ENCODE measurements at regions not wholly inside any gene's neighbourhood (a gene's known extent, or its start where the extent isn't known, plus 50 kb on each side); places are given as distances from the start of the nearest gene placed in this dataset.

DNA sequence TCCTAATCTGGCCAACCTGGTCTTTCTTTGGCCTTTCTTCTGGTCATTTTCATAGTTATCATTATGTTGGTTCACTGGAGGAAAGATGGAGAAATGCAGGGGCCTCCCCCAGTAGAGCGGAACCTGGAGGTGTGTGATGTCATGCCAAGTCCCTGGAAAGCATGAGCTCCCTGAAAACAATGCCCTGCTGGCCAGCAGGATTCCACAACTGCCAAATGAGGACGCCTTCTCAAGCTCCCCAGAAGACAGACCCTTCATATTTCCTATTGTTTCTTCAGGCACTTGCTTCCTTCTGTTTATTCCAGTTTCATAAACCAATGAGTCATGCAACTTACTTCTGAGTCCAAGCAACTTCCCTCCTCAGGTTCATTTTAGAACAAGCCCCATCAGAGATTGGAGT lies 339.0 kb downstream of the GATA3 start:
- intact Hi-C loops (cut with DNase I), result no loop called here
- Histone ChIP-seq H3K27me3 (ENCODE audit: control insufficient read depth, insufficient read depth) (no peaks in the 10 kb centered on the region), H3K4me1 (ENCODE audit: control insufficient read depth, insufficient read depth, low read length) (no peaks in the 10 kb centered on the region), H3K27ac (ENCODE audit: low read length) (no peak overlapping the region), H3K4me3 (ENCODE audit: low read length) (no peak overlapping the region), H3K9me3 (ENCODE audit: control insufficient read depth, low read length) (no peaks in the 10 kb centered on the region)
- DNase-seq, result no peak
- WGBS, result 75% methylated on average over 2 of the region's 2 CpGs
- ATAC-seq, result no peak

DNA sequence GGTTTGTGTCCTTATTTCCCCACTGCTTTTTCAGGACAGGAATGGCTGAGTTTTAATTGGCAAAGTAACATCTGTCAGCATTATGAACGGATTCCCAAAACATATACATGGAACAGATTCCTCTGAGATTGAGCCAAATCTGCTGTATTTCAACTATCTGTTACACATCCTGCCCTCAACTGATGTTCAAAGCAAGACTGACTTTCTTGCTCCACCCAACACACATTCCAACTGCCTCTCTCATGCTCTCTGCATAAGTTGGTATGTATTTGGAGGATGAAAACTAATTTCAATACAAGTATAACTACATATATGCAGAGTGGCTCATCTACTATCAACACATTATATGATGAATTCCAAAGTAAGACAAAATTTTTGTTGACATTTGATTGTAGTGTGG lies 342.2 kb downstream of the GATA3 start:
- ATAC-seq, result no peak

DNA sequence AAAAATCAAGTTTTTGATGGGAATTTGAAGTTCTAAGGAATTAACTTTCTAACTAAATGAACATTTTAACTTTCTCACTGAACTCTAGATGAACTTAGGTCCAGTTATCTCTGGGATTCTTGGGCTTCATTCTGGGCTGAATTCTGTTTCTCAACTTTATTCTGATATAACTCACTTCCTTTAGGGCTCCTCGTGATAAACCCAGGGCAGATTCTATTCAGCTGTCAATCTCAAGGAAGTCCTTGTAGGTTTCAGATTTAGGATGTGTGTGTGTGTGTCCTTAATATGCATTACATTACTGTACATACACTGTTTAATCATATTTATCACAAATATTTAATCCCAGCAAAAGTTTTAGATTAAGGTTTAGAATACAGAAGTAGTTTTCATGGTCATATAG lies 344.3 kb downstream of the GATA3 start:
- intact Hi-C loops (cut with DNase I), result no loop called here
- Histone ChIP-seq H3K27ac (ENCODE audit: low read length) (no peak overlapping the region), H3K4me3 (ENCODE audit: low read length) (no peak overlapping the region), H3K9me3 (ENCODE audit: control insufficient read depth, low read length) (no peaks in the 10 kb centered on the region), H3K27me3 (ENCODE audit: control insufficient read depth, insufficient read depth) (no peaks in the 10 kb centered on the region), H3K4me1 (ENCODE audit: control insufficient read depth, insufficient read depth, low read length) (no peaks in the 10 kb centered on the region)
- WGBS, result 27% methylated on average over 1 of the region's 1 CpG
- ATAC-seq (no peak), DNase-seq (no peak)

More for the DNA sequence above, 342.2 kb downstream of the GATA3 start:
- WGBS, result 45% methylated on average over 1 of the region's 1 CpG
- Histone ChIP-seq H3K4me1 (ENCODE audit: control insufficient read depth, insufficient read depth, low read length) (no peaks in the 10 kb centered on the region), H3K9me3 (ENCODE audit: control insufficient read depth, low read length) (no peaks in the 10 kb centered on the region), H3K27me3 (ENCODE audit: control insufficient read depth, insufficient read depth) (no peaks in the 10 kb centered on the region), H3K4me3 (ENCODE audit: low read length) (no peak overlapping the region), H3K27ac (ENCODE audit: low read length) (no peak overlapping the region)
- intact Hi-C loops (cut with DNase I), result no loop called here
- DNase-seq, result no peak

DNA sequence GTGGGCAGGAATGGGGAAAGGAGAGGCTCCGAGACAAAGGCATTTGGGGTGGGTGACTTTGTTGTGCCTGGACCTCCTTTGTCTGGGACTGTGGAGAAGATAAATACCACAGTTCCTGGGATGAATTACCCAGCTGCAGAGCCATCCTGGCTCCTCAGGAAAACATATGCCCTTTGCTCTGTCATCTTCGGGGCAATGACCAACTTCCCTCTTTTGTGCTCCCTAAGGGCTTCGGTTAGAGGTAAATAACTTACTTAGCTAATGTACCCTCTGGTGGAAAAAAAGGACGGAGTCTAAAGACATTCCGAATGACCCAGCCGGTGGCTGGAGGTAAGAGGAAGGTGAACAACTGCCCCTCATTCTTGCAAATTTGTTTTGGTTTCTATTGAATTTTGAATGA lies 345.7 kb downstream of the GATA3 start:
- Histone ChIP-seq H3K4me1 (ENCODE audit: control insufficient read depth, insufficient read depth, low read length) (no peaks in the 10 kb centered on the region), H3K4me3 (ENCODE audit: low read length) (no peak overlapping the region), H3K27me3 (ENCODE audit: control insufficient read depth, insufficient read depth) (no peaks in the 10 kb centered on the region), H3K27ac (ENCODE audit: low read length) (no peak overlapping the region), H3K9me3 (ENCODE audit: control insufficient read depth, low read length) (no peaks in the 10 kb centered on the region)
- DNase-seq, result no peak
- intact Hi-C loops (cut with DNase I), result no loop called here
- no peak for ATAC-seq
- 68% methylated on average over 6 of the region's 6 CpGs for WGBS

DNA sequence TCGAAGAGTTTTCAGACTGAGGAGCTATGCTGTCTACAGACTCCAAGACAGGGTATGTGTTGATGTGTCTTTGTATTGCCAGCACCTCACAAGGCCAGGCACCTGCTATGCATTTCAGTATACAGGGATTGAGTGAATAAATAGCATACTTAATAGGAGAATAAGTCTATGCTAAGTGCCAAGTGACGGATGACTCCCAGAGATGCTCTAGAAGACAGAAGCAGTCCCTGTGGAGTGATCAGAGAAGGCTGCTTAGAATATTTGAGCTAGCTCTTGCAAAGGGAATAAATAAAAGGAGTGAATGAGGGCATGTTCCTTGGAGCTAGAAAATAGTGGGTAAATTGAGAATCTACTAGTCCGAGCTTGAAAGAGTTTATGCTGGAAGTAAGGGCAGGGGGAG lies 346.4 kb downstream of the GATA3 start:
- H3K27me3 ChIP-seq (ENCODE audit: control insufficient read depth, insufficient read depth), result no peaks in the 10 kb centered on the region
- no peaks in the 10 kb centered on the region for H3K9me3 ChIP-seq (ENCODE audit: control insufficient read depth, low read length)
- H3K4me3 ChIP-seq (ENCODE audit: low read length), result no peak overlapping the region
- no peaks in the 10 kb centered on the region for H3K4me1 ChIP-seq (ENCODE audit: control insufficient read depth, insufficient read depth, low read length)
- H3K27ac ChIP-seq (ENCODE audit: low read length), result no peak overlapping the region
- WGBS, result 66% methylated on average over 3 of the region's 3 CpGs
- DNase-seq (no peak), ATAC-seq (no peak)
- intact Hi-C loops (cut with DNase I), result no loop called here

- no peak overlapping the region for H3K27ac ChIP-seq (ENCODE audit: low read length)
- WGBS, result 92% methylated on average over 4 of the region's 4 CpGs
- ATAC-seq (no peak), DNase-seq (no peak)
- intact Hi-C loops (cut with DNase I), result no loop called here
- H3K9me3 ChIP-seq (ENCODE audit: control insufficient read depth, low read length), result no peaks in the 10 kb centered on the region
- no peaks in the 10 kb centered on the region for H3K27me3 ChIP-seq (ENCODE audit: control insufficient read depth, insufficient read depth)
- no peaks in the 10 kb centered on the region for H3K4me1 ChIP-seq (ENCODE audit: control insufficient read depth, insufficient read depth, low read length)
- no peak overlapping the region for H3K4me3 ChIP-seq (ENCODE audit: low read length)
Observed at GRCh38 chr10:8401531-8401930, 347.0 kb downstream of the GATA3 start.

GRCh38 chr10:8402576-8402975 lies 348.1 kb downstream of the GATA3 start:
- no peak for ATAC-seq
- DNase-seq, result no peak
- Histone ChIP-seq H3K27me3 (ENCODE audit: control insufficient read depth, insufficient read depth) (no peaks in the 10 kb centered on the region), H3K9me3 (ENCODE audit: control insufficient read depth, low read length) (no peaks in the 10 kb centered on the region), H3K4me3 (ENCODE audit: low read length) (no peak overlapping the region), H3K4me1 (ENCODE audit: control insufficient read depth, insufficient read depth, low read length) (no peaks in the 10 kb centered on the region), H3K27ac (ENCODE audit: low read length) (no peak overlapping the region)
- intact Hi-C loops (cut with DNase I), result no loop called here
- WGBS, result 43% methylated on average over 4 of the region's 4 CpGs

DNA sequence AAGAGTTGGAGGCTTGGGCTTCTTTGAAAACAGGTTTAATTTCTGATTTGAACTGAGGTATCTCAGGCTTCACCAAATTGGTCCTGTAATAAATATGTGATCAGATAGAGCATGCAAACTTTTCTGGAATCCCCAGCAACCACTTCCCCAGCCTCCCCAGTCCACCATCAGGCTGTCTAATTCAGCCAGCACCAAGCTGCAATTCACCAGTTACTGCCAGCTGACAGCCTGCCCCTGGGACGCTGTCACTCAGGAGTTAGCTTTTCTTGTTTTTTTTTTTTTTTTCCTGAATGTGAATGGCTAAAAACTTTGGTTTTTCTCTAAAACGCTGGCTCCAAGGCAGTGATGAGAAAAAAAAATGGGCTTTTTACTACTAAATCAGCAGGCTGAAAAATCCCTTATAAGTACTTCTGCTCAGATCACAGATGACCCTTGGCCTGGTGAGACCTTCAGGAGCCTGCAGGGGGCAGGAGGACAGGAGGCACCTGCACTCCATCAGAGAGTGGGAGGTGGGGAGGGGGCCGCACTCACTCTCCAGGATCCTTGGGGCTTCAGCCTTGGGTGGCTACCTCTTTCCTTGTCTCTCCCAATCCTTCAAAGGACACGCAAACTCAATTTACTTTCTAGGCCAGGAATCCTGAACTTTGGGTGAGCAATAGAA lies 349.4 kb downstream of the GATA3 start:
- Histone ChIP-seq H3K9me3 (ENCODE audit: control insufficient read depth, low read length) (no peaks in the 10 kb centered on the region), H3K4me3 (ENCODE audit: low read length) (no peak overlapping the region), H3K27ac (ENCODE audit: low read length) (no peak overlapping the region), H3K27me3 (ENCODE audit: control insufficient read depth, insufficient read depth) (no peaks in the 10 kb centered on the region), H3K4me1 (ENCODE audit: control insufficient read depth, insufficient read depth, low read length) (no peaks in the 10 kb centered on the region)
- ATAC-seq, result no peak
- DNase-seq, result no peak
- WGBS, result 79% methylated on average over 4 of the region's 4 CpGs
- intact Hi-C loops (cut with DNase I), result no loop called here

- Histone ChIP-seq H3K27ac (ENCODE audit: low read length) (no peak overlapping the region), H3K27me3 (ENCODE audit: control insufficient read depth, insufficient read depth) (no peaks in the 10 kb centered on the region), H3K9me3 (ENCODE audit: control insufficient read depth, low read length) (no peaks in the 10 kb centered on the region), H3K4me3 (ENCODE audit: low read length) (no peak overlapping the region), H3K4me1 (ENCODE audit: control insufficient read depth, insufficient read depth, low read length) (no peaks in the 10 kb centered on the region)
- DNase-seq (no peak), ATAC-seq (no peak)
- intact Hi-C loops (cut with DNase I), result no loop called here
- WGBS, result 57% methylated on average over 1 of the region's 1 CpG
Observed at GRCh38 chr10:8404721-8405120, 350.2 kb downstream of the GATA3 start.

- H3K9me3 ChIP-seq (ENCODE audit: control insufficient read depth, low read length), result no peaks in the 10 kb centered on the region
- ATAC-seq (no peak), DNase-seq (no peak)
- H3K4me1 ChIP-seq (ENCODE audit: control insufficient read depth, insufficient read depth, low read length), result no peaks in the 10 kb centered on the region
- no peaks in the 10 kb centered on the region for H3K27me3 ChIP-seq (ENCODE audit: control insufficient read depth, insufficient read depth)
- intact Hi-C loops (cut with DNase I), result no loop called here
- H3K4me3 ChIP-seq (ENCODE audit: low read length), result no peak overlapping the region
- 54% methylated on average over 6 of the region's 6 CpGs for WGBS
- H3K27ac ChIP-seq (ENCODE audit: low read length), result no peak overlapping the region
Observed at GRCh38 chr10:8405596-8405995, 351.1 kb downstream of the GATA3 start.

- H3K27ac ChIP-seq (ENCODE audit: low read length), result no peak overlapping the region
- intact Hi-C loops (cut with DNase I), result no loop called here
- DNase-seq, result no peak
- ATAC-seq, result no peak
- no peaks in the 10 kb centered on the region for H3K4me1 ChIP-seq (ENCODE audit: control insufficient read depth, insufficient read depth, low read length)
- no peaks in the 10 kb centered on the region for H3K9me3 ChIP-seq (ENCODE audit: control insufficient read depth, low read length)
- no peaks in the 10 kb centered on the region for H3K27me3 ChIP-seq (ENCODE audit: control insufficient read depth, insufficient read depth)
- no peak overlapping the region for H3K4me3 ChIP-seq (ENCODE audit: low read length)
Observed at GRCh38 chr10:8407501-8408021, 353.1 kb downstream of the GATA3 start.

GRCh38 chr10:8410506-8410905 lies 356.0 kb downstream of the GATA3 start:
- WGBS, result 66% methylated on average over 3 of the region's 3 CpGs
- H3K4me3 ChIP-seq (ENCODE audit: low read length), result no peak overlapping the region
- no peak for ATAC-seq

More at GRCh38 chr10:8410506-8410905, 356.0 kb downstream of the GATA3 start:
- Histone ChIP-seq H3K4me1 (ENCODE audit: control insufficient read depth, insufficient read depth, low read length) (no peaks in the 10 kb centered on the region), H3K27ac (ENCODE audit: low read length) (no peak overlapping the region), H3K9me3 (ENCODE audit: control insufficient read depth, low read length) (no peaks in the 10 kb centered on the region), H3K27me3 (ENCODE audit: control insufficient read depth, insufficient read depth) (no peaks in the 10 kb centered on the region)
- DNase-seq, result no peak
- intact Hi-C loops (cut with DNase I), result no loop called here

Measured in right cardiac atrium (tissue), 5 donors.